SW 1271 (cell line): ENCODE measurements at regions not wholly inside any gene's neighbourhood (a gene's known extent, or its start where the extent isn't known, plus 50 kb on each side); places are given as distances from the start of the nearest gene placed in this dataset.

Source experiments
- DNase-seq, 2 experiments: peaks; one replicate each; lab custom pipeline; 2025; lab: John Stamatoyannopoulos, UW

- DNase-seq: no peak
Measured at GRCh38 chr11:130614591-130614990, 166.1 kb downstream of the ADAMTS15 start.

GRCh38 chr11:130615561-130615960, 167.1 kb downstream of the ADAMTS15 start:
- DNase-seq: no peak

GRCh38 chr11:130616573-130616972, 168.1 kb downstream of the ADAMTS15 start:
- no peak for DNase-seq

GRCh38 chr11:130617001-130617400, 168.6 kb downstream of the ADAMTS15 start:
- DNase-seq: no peak

GRCh38 chr11:130620548-130620947, 172.1 kb downstream of the ADAMTS15 start:
- no peak for DNase-seq

GRCh38 chr11:130622141-130622542, 173.7 kb downstream of the ADAMTS15 start:
- no peak for DNase-seq

- DNase-seq: no peak
Measured at GRCh38 chr11:130623670-130624668, 175.5 kb downstream of the ADAMTS15 start.

- DNase-seq: no peak
Measured at GRCh38 chr11:130624971-130625544, 176.6 kb downstream of the ADAMTS15 start.

GRCh38 chr11:130625578-130626306, 177.3 kb downstream of the ADAMTS15 start:
- DNase-seq: no peak

GRCh38 chr11:130629039-130629438, 180.6 kb downstream of the ADAMTS15 start:
- no peak for DNase-seq

GRCh38 chr11:130631119-130631518, 182.7 kb downstream of the ADAMTS15 start:
- peak; percentile 60 to 87 for DNase-seq

GRCh38 chr11:130633466-130633865, 185.0 kb downstream of the ADAMTS15 start:
- peak in 1 of 2 experiments; percentile 26 for DNase-seq

- DNase-seq: no peak
Measured at GRCh38 chr11:130634186-130634585, 185.7 kb downstream of the ADAMTS15 start.

- DNase-seq: peak in 1 of 2 experiments; percentile 67
Measured at GRCh38 chr11:130634961-130635473, 186.6 kb downstream of the ADAMTS15 start.

- DNase-seq: no peak
Measured at GRCh38 chr11:130635937-130636630, 187.6 kb downstream of the ADAMTS15 start.

GRCh38 chr11:130636722-130637464, 188.4 kb downstream of the ADAMTS15 start:
- DNase-seq: peak; percentile 37 to 82

- DNase-seq: no peak
Measured at GRCh38 chr11:130637566-130637965, 189.1 kb downstream of the ADAMTS15 start.

- no peak for DNase-seq
Measured at GRCh38 chr11:130638033-130638432, 189.6 kb downstream of the ADAMTS15 start.

- DNase-seq: no peak
Measured at GRCh38 chr11:130638624-130639023, 190.2 kb downstream of the ADAMTS15 start.

GRCh38 chr11:130639369-130639768, 190.9 kb downstream of the ADAMTS15 start:
- no peak for DNase-seq

GRCh38 chr11:130640526-130640925, 192.1 kb downstream of the ADAMTS15 start:
- DNase-seq: no peak
